ENCODE measurements at regions not wholly inside any gene's neighbourhood (a gene's known extent, or its start where the extent isn't known, plus 50 kb on each side); places are given as distances from the start of the nearest gene placed in this dataset.

DNA sequence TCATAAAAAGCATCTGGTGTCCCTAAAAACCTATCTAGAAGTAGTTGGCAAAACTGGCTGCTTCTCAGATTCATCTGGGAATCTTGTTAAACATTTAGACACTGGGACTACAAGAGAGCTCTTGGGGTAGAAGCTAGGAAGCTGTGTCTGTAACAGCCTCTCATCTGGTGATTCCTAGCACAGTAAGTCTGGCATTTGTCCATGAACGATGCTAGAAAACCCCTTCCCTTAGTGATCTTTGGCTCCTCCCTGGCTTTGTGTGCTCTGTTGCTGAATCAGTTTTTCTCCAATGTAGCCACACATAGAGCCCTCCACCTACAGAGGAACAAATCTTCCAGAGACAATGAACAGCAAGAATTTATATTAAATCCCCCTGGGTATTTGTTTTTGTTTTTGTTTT is 951.7 kb upstream of the LCORL start:
- Histone ChIP-seq H3K9me3 (peaks cover 0 to 40% (median 28%) of the 10 kb centered on the region in 8 donors), H3K27ac (no peak overlapping the region), H3K27me3 (replicated peaks in 1 of 7) (no peaks in the 10 kb centered on the region), H3K4me1 (no peaks in the 10 kb centered on the region), H3K36me3 (no peaks in the 10 kb centered on the region), H3K4me3 (no peak overlapping the region)
- TF ChIP-seq, protein P1, sequence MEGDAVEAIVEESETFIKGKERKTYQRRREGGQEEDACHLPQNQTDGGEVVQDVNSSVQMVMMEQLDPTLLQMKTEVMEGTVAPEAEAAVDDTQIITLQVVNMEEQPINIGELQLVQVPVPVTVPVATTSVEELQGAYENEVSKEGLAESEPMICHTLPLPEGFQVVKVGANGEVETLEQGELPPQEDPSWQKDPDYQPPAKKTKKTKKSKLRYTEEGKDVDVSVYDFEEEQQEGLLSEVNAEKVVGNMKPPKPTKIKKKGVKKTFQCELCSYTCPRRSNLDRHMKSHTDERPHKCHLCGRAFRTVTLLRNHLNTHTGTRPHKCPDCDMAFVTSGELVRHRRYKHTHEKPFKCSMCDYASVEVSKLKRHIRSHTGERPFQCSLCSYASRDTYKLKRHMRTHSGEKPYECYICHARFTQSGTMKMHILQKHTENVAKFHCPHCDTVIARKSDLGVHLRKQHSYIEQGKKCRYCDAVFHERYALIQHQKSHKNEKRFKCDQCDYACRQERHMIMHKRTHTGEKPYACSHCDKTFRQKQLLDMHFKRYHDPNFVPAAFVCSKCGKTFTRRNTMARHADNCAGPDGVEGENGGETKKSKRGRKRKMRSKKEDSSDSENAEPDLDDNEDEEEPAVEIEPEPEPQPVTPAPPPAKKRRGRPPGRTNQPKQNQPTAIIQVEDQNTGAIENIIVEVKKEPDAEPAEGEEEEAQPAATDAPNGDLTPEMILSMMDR (IDR thresholded peaks at IDR 0.05 in 8 of 11, conservative IDR thresholded peaks at IDR 0.05 in 3 of 11), result no peak
- TF ChIP-seq POLR2AphosphoS5 (IDR thresholded peaks at IDR 0.05), result no peak
- no peak for TF ChIP-seq POLR2A (IDR thresholded peaks at IDR 0.05)
- 52 to 82% (median 66%) methylated on average over 1 of the region's 1 CpG for WGBS, 5 donors
- DNase-seq, result no peak
- intact Hi-C loops (cut with DNase I; ENCODE audit: low total_unique reads), result no loop called here

DNA sequence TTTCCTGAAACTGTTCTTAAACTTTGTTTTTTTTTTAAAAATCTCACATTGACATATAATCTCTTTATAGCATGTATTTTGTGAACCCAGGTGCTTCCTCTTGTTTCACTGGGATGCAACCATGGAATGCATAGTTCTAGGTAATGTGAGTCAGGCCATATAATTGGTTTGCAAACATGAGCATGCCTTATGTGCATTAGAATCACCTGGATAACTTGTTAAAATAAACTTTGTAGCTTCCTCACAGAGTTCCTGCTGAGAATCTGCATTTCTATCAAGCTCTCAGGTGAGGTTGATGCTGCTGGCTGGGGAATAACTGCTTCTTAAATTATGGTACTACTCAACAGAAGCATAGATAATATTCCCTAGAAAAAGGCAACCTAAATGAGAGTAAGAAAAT is 940.3 kb upstream of the LCORL start:
- TF ChIP-seq POLR2A (IDR thresholded peaks at IDR 0.05), result no peak
- no peak for TF ChIP-seq POLR2AphosphoS5 (IDR thresholded peaks at IDR 0.05)
- TF ChIP-seq, protein P1 (IDR thresholded peaks at IDR 0.05 in 8 of 11, conservative IDR thresholded peaks at IDR 0.05 in 3 of 11), result no peak
- H3K4me1 ChIP-seq, result no peaks in the 10 kb centered on the region
- no peaks in the 10 kb centered on the region for H3K36me3 ChIP-seq
- H3K9me3 ChIP-seq, result peaks cover 0 to 24% (median 11%) of the 10 kb centered on the region in 8 donors
- intact Hi-C loops (cut with DNase I; ENCODE audit: low total_unique reads), result no loop called here
- H3K4me3 ChIP-seq, result no peak overlapping the region
- no peak for DNase-seq
- no peaks in the 10 kb centered on the region for H3K27me3 ChIP-seq (replicated peaks in 1 of 7)
- H3K27ac ChIP-seq, result no peak overlapping the region

DNA sequence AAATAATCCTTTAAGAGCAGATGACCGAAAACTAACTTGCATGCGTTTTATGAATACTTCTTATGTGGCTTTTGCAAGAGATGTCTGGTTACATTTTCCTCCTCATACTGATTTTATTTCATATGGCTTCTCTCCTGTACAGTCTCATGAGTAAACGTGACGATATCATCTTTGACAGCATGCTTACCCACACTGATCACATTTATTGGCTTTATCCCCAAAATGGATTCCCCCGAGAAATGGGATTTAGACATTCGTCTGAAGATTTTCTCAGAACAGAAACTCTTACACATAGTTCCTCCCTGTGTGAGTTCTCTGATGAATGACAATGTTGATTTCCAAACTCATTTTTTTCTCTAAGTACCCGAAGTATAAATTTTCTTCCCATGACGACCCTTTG is 939.7 kb upstream of the LCORL start:
- no peaks in the 10 kb centered on the region for H3K4me1 ChIP-seq
- H3K9me3 ChIP-seq, result peaks cover 0 to 22% (median 11%) of the 10 kb centered on the region in 8 donors
- H3K36me3 ChIP-seq, result no peaks in the 10 kb centered on the region
- H3K4me3 ChIP-seq, result no peak overlapping the region
- 78 to 90% (median 85%) methylated on average over 8 of the region's 8 CpGs for WGBS, 5 donors
- no peak for DNase-seq
- H3K27me3 ChIP-seq (replicated peaks in 1 of 7), result no peaks in the 10 kb centered on the region
- H3K27ac ChIP-seq, result no peak overlapping the region
- intact Hi-C loops (cut with DNase I; ENCODE audit: low total_unique reads), result no loop called here
- no peak for TF ChIP-seq POLR2AphosphoS5 (IDR thresholded peaks at IDR 0.05)
- no peak for TF ChIP-seq POLR2A (IDR thresholded peaks at IDR 0.05)

DNA sequence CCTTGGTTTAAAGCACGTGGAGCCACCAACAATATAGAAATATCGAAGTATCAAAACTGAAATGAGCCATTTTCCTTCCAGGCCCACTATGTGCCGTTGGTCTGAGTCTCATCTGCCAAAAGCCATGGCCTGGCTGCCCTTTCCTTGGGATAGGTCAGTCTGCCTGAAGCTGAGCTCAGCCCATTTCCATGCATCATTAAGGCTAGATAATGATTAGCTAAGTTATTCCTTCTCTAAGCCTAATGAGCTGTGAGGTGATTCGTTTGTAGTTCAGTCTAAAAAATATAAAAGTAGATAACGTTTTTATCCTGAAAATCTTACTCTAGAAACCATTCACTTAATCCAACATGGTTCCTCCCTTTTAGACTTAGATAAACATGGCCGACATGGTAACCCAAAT is 936.2 kb upstream of the LCORL start:
- TF ChIP-seq POLR2A (IDR thresholded peaks at IDR 0.05) (no peak), POLR2AphosphoS5 (IDR thresholded peaks at IDR 0.05) (no peak)
- TF ChIP-seq, protein P1 (IDR thresholded peaks at IDR 0.05 in 8 of 11, conservative IDR thresholded peaks at IDR 0.05 in 3 of 11), result no peak
- H3K9me3 ChIP-seq, result peaks cover 0 to 8% (median 2%) of the 10 kb centered on the region in 8 donors
- WGBS, 5 donors, result 68 to 80% (median 73%) methylated on average over 6 of the region's 6 CpGs
- intact Hi-C loops (cut with DNase I; ENCODE audit: low total_unique reads), result no loop called here
- H3K27me3 ChIP-seq (replicated peaks in 1 of 7), result no peaks in the 10 kb centered on the region
- H3K4me1 ChIP-seq, result no peaks in the 10 kb centered on the region
- H3K36me3 ChIP-seq, result no peaks in the 10 kb centered on the region
- no peak overlapping the region for H3K27ac ChIP-seq
- no peak overlapping the region for H3K4me3 ChIP-seq
- no peak for DNase-seq

DNA sequence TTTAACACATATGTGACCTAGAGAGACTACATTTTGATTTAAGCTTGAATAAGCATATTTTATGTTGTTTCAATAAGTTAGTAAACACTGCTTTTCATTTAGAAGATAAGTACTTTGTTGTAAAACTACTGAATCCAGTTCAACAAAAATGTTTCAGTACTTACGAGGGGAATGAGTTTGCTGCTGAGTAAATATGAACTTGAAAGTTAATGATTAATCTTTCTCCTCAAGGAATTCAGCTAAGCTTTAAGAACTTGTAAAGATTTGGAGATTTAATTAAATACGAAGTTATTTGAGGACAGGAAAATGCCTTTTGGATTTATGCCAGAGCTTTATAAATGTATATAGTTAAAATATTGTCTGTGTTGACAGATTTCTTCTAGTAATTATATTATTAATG is 933.0 kb upstream of the LCORL start:
- Histone ChIP-seq H3K4me3 (no peak overlapping the region), H3K27me3 (replicated peaks in 1 of 7) (no peaks in the 10 kb centered on the region), H3K4me1 (no peaks in the 10 kb centered on the region), H3K36me3 (no peaks in the 10 kb centered on the region), H3K9me3 (peaks cover 0 to 7% (median 0%) of the 10 kb centered on the region in 8 donors), H3K27ac (no peak overlapping the region)
- 57 to 76% (median 72%) methylated on average over 2 of the region's 2 CpGs for WGBS, 5 donors
- intact Hi-C loops (cut with DNase I; ENCODE audit: low total_unique reads), result no loop called here
- no peak for DNase-seq
- TF ChIP-seq, protein P1 (IDR thresholded peaks at IDR 0.05 in 8 of 11, conservative IDR thresholded peaks at IDR 0.05 in 3 of 11), result no peak
- TF ChIP-seq POLR2AphosphoS5 (IDR thresholded peaks at IDR 0.05), result no peak
- no peak for TF ChIP-seq POLR2A (IDR thresholded peaks at IDR 0.05)
